HG03159 (cell line): ENCODE measurements at regions not wholly inside any gene's neighbourhood (a gene's known extent, or its start where the extent isn't known, plus 50 kb on each side); places are given as distances from the start of the nearest gene placed in this dataset.

ENCODE experiments used
- ATAC-seq: cut with Tn5 transposase; IDR thresholded peaks from one replicate; pipeline ENCODE4 v1.9.1; 2021; ENCODE audit warnings: mild to moderate bottlenecking, moderate library complexity; ENCODE audit not compliant: unreplicated experiment

DNA sequence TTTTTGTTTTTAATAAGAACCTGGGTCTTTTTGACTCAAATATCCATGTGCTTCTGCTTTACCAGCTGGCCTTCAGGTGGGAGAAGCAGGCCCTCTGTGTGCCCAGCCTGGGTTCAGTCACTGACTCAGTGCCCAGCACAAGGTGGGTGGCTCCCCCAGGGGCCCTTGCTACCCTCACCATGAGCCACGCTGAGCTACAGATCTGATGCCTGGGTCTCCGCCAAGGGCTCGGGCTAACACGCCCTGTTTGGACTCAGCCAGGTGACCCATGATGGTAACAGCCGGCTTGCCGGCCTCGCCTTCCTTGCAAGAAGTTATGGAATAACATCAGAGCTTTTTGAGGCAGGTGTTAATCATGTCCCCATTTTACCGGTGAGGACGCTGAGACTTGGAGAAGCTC, 109.5 kb upstream of the NLRP1 start:
- ATAC-seq: no peak

DNA sequence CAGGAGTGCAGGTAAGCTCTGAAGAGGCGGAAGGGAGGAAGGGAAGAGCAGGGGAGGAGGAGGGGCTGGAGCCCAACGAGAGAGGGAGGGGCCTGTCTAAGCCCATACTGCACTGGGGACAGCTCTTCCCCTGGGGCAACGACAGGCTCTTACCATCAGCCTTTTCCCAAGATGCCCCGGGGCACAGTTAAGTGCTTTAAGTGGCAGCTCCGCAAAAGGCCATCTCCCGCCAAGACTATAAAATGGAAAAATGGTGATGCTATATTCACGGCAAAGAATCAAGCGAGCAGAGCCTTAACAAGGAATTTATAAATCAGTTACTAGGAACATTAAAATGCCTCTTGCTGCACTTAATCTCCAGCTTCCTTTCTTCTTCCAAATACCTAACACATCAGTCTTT, 110.2 kb upstream of the NLRP1 start:
- ATAC-seq: no peak

DNA sequence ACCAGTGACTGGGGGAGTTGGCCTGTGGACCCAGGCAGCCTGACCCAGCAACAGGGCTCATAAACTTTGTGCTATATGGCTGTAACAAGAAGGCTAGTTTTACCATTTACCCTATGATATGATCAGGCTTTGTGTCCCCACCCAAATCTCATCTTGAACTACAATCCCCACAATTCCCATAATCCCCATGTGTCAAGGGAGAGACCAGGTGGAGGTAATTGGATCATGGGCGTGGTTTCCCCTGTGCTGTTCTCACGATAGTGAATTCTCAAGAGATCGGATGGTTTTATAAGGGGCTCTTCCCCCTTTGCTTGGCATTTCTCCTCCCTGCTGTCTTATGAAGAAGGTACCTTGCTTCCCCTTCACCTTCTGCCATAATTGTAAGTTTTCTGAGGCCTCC, 111.2 kb upstream of the NLRP1 start:
- ATAC-seq: no peak

DNA sequence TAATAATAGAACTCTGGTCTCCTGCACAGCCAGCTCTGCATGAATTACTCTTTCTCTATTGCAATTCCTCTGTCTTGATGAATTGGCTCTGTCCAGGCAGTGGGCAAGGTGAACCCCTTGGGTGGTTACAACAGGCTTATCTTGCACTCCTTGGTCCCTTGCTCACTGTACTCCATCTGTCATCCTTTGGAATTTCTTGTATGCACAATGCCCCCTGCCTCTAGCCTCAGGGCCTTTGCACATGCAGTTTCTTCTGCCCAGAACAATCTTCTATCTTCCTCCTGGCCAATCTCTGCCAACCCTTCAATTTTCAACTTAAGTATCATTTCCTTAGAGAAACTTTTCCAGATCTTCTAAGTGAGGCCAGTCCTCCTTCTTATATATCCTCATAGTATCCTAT, 114.7 kb upstream of the NLRP1 start:
- no peak for ATAC-seq

DNA sequence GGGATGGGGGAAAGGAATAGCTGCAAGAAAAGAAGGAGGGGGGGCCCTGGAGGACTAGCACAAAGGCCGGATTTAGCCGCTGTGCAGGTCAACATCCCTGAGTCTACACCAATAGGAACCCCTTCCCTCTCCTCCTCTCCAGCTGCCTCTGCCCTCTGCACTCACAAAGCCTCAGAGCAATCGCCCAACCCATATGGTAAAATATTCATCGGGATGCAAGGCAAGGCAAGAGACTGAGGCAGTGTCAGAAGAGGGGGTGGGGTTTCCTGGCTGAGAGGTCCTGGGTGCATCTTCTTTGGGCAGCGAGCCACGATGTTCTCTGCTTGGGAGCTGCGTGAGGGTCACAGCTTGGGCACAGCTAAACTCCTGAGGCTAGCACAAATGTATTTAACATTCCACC, 115.5 kb upstream of the NLRP1 start:
- no peak for ATAC-seq

DNA sequence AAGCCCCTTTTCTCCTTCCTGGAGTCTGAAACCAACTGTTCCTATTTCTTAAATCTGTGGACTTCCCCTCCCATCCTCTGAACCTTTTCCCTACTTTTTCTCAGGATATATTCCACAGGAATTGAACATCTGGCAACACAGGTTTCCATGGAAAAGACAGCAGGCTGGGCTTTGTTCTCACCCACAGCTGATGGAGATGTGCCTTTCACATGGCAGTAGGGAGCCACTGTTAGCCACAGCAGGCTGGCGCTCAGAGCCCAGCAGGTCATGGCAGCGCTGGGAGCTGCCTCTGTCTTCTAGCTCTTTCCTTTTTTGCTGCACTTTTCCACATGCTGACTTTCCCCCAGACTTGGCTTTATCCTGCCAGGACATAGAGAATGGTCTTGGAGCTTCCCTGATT, 116.4 kb upstream of the NLRP1 start:
- no peak for ATAC-seq

DNA sequence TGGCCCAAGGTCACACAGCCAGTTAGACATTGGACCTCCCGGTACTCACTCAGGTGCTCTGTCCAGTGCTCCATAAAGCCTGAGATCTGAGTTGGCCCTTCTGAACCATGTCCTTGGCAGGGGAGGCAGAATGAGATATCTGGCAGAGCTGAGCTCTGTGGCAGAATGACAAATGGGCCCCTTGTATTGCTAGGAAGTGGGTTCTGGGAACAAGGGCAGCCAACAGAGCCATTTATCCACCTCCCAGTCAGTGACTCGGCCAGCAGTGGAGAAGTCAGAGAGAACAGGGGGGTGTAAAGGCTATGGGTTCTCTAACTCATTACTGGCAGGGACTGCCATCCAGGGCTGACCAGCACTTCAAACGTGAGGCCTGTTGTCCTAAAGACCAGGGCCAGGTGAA, 117.1 kb upstream of the NLRP1 start:
- no peak for ATAC-seq

DNA sequence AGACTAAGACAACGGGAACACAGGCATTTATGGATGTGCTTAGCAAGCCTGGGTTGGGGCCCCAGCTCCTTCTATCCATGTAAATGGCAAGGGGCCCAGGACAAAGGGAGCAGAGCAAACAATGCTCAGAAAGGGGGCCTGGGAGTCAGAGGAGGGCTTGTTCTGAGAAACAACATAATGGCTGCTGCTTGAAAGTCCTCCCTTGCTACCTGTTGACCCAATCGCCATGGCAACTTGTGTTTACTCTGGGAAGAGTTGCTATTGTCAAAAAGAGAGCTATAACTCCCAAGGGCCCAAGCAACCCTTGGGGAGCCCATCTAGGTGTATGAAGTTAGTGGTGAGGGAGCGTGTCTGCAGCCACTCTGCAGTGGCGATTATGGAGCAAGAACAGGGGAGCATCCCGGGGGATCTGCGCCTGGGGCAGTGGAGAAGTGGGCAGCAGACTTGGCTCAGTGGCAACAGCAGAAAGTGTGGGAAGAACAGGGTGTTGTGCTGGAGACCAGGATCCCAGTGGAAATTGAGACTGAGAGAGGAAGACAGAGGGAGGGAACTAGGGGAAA, 118.7 kb upstream of the NLRP1 start:
- ATAC-seq: no peak

DNA sequence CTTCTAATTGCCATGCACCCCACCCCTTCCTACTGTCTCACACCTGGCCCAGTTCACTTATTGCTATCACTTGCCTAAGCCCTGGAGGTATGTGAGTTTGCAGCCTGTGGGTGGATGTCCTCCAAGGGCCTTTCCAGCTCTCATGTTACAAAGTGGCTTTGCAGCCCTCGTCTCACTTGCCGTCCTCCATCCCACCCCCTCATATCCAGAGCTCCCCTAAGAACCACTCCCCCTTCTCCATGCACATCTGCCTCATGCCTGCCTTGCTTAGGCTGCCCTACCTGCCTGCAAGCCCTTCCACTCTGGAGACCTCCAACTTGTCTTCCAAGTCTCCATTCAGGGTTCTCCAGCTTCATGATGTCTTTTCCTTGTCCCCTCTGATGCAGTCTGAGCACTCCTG, 119.4 kb upstream of the NLRP1 start:
- no peak for ATAC-seq

DNA sequence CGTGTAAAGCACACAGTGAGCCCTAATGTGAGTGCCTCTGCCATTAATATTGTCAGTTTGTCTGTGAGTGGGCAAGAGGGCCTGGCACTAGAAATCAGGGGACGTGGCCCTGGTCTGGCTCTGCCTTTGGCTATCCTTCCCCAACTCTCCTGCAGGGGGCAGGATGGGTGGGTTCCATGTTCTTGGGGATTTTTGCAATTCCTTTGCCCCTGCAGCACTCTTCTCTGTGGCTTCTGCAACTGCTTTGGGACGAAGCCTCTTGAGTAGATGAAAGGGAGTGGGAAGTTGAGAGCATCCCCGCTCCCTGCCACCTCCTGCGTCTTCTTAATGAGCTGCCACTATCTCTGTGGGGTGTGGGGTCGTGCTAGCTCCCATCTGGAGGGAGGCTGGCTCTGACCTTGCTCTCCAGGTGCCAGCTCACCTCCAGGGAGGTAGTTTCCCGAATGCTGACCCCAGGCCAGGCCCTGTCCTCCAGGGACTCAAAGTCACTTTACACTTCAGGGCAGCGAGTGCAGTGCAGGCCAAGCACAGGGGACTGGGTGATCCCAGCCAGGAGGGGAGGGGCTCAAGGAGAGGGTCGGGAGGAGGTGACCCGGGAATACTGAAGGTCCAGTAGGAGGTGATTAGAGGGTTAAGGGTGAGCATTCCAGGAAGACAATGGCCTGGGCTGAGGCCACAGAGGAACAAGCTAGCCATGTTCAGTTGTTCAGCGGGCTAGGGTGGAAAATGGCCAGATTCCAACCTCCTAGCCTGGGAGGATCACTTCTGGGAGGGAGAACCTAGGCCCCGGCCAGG, 121.0 kb upstream of the NLRP1 start:
- no peak for ATAC-seq

DNA sequence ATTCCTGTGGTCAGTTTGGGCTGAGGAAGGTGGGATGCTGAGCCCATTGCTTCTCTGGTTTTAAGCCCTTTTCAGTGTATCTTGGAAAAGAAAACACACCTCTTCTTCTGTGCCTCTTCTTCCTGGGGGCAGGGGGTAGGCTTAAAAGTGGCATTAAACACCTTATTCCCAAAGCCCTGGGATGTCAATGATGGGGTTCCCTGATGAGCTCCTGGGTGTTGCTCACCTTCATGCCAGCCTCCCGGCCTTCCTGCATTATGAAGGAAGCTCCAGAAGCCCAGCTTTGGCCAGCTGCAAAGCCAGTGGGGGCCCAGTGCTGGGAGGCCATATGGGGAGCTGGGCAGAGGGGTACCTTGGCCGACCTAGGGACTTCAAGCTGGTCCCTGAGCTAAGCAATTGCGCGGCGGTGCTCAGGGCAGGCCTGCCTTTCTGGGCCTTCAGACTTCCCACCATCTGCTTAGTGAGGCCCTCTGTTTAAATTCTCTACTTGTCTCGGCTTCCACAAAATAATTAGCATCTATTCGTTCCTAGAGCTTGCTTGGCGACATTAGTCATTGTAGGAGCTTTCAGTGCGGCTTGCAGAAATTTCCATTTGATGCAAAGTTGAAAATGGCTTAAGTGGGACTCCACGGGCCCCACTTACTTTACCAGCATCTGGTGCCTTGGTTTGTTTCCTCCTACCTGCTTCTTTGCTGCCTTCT, 121.7 kb upstream of the NLRP1 start:
- ATAC-seq: no peak

DNA sequence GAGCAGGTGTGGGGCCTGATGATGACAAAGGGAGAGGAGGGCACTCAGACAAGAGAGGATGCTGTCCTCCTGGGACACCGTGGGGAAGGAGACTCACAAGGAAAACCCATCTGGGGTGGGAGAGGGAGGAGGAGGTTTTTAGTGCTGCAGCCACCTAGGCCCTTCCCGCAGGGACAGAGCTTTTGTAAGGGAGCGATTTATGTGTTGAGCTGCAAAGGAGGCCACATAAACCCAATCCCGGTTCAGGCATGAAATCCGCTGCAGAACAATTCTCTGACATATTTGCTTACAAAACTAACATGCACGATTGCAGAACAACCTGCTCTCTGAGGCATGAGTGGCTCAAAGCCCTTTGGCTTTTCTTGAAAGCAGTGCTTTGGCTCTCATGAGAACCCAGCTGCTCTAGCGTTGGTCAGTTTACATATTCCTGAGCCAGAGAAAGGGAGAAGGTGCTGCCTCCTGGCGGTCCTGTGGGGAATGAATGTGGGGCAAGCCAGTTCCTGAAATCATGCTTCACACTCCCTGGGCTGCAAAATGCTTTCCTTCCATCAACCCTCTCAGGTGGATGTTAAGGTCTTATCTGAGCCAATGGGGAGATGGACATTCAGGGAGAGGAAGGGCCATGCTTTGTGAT, 122.4 kb upstream of the NLRP1 start:
- ATAC-seq: no peak

DNA sequence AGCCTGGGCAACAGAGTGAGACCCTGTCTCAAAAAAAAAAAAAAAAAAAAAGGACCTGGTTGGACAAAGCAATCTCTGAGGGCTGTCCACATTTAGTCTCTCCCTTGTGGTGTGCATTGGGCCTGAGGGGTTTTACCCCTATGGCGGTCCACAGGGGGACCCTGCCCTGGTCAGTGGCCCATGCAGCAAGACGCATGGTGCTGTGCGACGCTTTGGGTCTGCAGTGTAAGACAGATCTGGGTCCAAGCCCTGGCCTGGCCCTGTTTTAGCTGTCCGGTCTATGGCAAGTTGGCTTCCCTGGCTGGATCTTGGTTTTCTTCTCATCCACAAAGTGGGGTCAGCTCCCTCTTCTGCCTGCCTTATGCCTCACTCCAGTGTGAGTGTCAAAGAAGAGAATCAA, 123.2 kb upstream of the NLRP1 start:
- no peak for ATAC-seq

DNA sequence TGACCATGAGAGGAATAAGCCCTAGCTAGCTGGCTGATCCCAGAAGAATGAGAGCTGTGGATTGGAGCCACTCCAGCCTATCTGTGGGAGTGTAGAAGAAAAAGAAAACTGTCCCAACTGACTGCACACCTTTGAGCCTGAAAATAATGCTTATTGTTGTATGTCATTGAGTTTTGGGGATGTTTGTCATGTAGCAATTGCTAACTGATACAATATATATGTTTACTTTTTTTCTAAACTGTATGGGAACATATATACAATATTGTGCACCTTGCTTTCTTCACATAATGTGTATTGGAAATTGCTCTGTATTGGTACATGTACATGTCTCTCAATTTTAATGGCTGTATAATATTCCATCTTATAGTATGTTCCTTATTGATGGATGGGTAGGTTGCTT, 124.0 kb upstream of the NLRP1 start:
- no peak for ATAC-seq

DNA sequence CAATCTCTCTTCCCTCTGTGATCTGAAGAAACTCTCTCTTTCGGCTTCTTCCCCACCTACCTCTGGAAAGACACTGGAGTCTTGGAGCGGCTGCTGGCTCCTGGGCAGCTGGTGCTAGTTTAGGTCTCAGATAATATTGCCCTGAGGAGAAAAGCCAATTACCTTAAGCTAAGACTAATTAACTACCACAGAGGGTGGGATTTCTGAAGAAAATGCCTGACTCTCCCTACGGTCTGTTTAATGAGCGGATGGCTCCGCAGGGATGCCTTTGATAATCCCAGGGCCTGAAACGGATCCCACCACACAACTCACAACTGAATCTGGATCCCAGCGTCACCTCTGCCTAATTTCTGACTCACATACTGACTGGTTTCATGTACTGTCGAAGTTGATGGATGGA, 127.0 kb upstream of the NLRP1 start:
- no peak for ATAC-seq

DNA sequence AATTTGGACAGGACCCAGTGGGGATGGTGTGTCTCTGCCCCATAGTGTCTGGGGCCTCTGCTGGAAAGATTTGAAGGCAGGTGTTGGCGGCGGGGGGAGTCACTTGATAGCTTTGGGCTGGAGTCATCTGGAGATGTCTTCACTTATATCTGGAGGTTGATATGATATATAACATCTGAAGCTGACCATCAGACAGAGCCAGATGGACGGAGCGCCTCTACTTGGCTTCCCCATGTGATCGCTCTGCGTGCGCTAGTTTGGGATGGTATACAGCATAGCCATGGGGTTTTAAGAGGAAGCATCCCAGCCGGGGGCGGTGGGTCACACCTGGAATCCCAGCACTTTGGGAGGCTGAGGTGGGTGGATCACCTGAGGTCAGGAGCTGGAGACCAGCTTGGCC, 130.7 kb upstream of the NLRP1 start:
- no peak for ATAC-seq

DNA sequence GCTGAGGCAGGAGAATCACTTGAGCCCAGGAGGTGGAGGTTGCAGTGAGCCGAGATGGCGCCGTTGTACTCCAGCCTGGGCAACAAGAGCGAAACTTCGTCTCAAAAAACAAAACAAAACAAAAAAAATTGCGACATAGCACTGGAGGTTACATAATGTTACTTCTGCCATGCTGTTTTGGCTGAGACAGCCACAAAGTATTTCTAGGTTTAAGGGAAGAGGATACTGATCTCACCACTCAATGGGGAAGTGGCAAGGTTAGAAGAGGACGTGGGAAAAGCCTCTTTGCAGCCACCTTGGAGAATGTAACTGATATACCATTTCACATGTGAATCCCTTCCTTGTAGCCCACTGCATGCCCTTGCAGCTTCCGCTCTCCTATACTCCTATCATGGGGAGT, 131.2 kb upstream of the NLRP1 start:
- ATAC-seq: no peak

DNA sequence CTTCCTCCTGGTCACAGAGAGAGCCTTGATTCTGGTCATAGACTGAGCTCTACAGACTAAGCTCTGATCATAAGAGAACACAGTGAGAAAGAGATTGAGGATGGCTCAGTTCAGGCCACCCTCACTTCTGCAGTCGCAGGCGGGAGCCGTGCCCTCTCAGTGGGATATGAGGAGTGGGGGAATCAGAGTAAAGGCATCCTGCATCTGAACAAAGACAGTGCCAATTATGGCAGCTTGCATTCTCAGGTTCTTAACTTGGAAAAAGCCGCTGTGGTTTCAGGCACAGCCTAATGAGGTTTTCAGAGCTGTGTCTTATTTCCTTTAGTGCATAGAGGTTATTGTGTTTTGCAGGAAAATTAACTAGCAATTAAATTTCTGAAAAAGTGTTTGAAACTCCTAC, 134.4 kb upstream of the NLRP1 start:
- no peak for ATAC-seq

DNA sequence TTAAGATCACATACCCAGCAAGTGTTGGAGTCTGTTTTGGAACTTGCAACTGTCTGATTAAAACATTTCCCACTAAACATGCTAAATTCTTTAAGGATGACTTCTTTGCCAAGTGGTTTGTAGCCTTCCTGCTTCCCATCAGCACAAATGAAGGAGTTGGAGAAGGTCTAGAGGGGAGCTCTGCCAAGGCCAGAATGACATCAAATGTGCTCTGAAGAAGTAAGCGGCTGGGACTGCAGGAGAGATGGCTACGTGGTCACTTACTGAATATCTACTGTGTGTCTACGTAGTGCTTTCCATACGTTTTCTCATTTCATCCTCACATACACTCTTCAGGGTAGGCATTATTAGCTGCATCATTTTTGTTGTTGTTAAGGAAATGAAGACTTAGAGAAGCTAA, 135.7 kb upstream of the NLRP1 start:
- no peak for ATAC-seq

DNA sequence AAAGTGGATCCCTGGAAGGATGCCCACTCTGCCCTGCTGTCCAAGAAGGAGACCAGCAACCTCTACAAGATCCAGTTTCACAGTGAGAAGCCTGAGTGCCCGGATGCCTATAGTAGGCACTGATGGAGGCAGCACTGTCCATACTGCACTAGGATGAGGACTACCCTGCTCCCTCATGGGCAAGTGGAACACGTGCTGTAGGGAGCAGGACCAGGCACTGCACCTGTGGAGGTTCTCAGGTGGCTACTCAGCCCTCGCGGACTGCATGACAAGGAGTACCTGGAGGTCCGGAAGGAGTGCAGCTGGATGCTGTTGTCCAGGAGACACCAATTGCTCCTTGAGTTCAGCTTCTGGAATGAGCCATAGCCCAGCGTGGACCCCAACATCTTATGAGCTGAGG, 146.1 kb upstream of the NLRP1 start:
- ATAC-seq: no peak

DNA sequence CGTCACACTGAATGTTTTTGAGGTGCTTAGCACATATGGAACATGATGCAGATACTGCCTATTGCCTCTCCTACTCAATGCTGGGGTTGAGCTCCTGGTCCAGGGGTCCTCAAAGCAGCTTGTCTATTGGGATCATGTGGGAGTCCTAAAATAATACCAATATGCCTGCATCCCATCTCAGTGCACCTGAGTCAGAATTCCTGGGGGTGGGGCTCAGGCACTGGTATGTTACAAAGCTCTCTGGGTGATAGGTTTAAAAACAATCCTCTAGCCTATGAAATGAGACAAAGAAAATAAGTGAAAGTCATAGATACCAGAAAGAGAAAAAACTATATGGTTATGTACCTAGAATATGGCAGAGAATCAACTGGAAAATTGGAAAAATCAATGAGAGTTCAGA, 156.6 kb upstream of the NLRP1 start:
- ATAC-seq: no peak

DNA sequence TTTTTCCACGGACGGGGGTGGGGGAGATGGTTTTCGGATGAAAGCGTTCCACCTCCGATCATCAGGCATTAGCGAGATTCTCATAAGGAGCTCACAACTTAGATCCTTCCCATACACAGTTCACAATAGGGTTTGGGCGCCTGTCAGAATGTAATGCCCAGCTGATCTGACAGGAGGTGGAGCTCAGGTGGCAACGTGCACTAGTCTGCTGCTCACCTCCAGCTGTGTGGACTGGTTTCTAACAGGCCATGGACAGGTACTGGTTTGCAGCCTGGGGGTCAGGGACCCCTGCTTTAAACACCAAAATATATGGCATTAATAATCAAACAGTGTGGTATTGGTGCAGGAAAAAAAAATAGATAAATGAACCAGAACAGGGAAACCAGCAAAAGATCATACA, 157.5 kb upstream of the NLRP1 start:
- no peak for ATAC-seq
